Lung (tissue), 11 donors: ENCODE measurements at regions not wholly inside any gene's neighbourhood (a gene's known extent, or its start where the extent isn't known, plus 50 kb on each side); places are given as distances from the start of the nearest gene placed in this dataset.

Source experiments
- ATAC-seq: fragments of 200-7000 bp; cut with Tn5 transposase; one replicate; pipeline ENCODE4 v1.9.1; 2020; ENCODE audit warnings: moderate number of reproducible peaks; ENCODE audit not compliant: insufficient read depth, low FRiP score
- DNase-seq, 3 donors: peaks; one replicate each; pipeline ENCODE4 v3.0.0-alpha.2; 2013 to 2017
- H3K27ac ChIP-seq, 2 donors: one replicate each; pipeline ENCODE4 v1.5.1; 2013; ENCODE audit warnings: mild to moderate bottlenecking in 2 of 2, moderate library complexity in 2 of 2, control low read depth in 1 of 2, inconsistent platforms in 1 of 2, low read depth in 1 of 2, low read length in 1 of 2
- H3K27me3 ChIP-seq, 3 donors: one replicate each; pipeline ENCODE4 v1.5.1; 2013; ENCODE audit warnings: low read length in 2 of 3; ENCODE audit not compliant: control insufficient read depth in 3 of 3, insufficient read depth in 3 of 3
- H3K36me3 ChIP-seq, 4 donors: one replicate each; pipeline ENCODE4 v1.5.1; 2013; ENCODE audit warnings: low read length in 4 of 4, mild to moderate bottlenecking in 1 of 4, moderate library complexity in 1 of 4; ENCODE audit not compliant: control insufficient read depth in 4 of 4, insufficient read depth in 4 of 4
- H3K4me1 ChIP-seq, 5 donors: one replicate each; pipeline ENCODE4 v1.5.1; 2013; ENCODE audit warnings: low read length in 5 of 5, mild to moderate bottlenecking in 2 of 5, moderate library complexity in 1 of 5; ENCODE audit not compliant: control insufficient read depth in 5 of 5, insufficient read depth in 5 of 5
- H3K4me3 ChIP-seq: one replicate; pipeline ENCODE4 v1.5.1; 2013; ENCODE audit warnings: mild to moderate bottlenecking, control low read depth, moderate library complexity
- H3K9ac ChIP-seq, 2 donors: one replicate each; pipeline ENCODE4 v1.5.1; 2013; ENCODE audit warnings: low read length in 2 of 2, control low read depth in 1 of 2; ENCODE audit not compliant: insufficient read depth in 1 of 2
- H3K9me3 ChIP-seq, 4 donors: one replicate each; pipeline ENCODE4 v1.5.1; 2013; ENCODE audit warnings: low read length in 3 of 4, mild to moderate bottlenecking in 1 of 4, moderate library complexity in 1 of 4; ENCODE audit not compliant: control insufficient read depth in 4 of 4, insufficient read depth in 3 of 4
- CTCF ChIP-seq: IDR thresholded peaks from 2 replicates; pipeline ENCODE4 v1.5.1; 2012; ENCODE audit warnings: mild to moderate bottlenecking; ENCODE audit errors: control extremely low read depth, extremely low read depth
- WGBS, 2 donors: extraction: QIAGEN DNeasy Blood & Tissue Kit; methylation state at CpG; one replicate each; pipeline ENCODE4 v1.1.7; 2013; 5-methylcytosine and 5-hydroxymethylcytosine counted together
- donor health status: control.
- donor health status: control.
- donor health status: Bipolar disorder and iron deficiency.
- donor health status: healthy.
- donor health status: DM: yes; HTN: yes; CAD: no.

DNA sequence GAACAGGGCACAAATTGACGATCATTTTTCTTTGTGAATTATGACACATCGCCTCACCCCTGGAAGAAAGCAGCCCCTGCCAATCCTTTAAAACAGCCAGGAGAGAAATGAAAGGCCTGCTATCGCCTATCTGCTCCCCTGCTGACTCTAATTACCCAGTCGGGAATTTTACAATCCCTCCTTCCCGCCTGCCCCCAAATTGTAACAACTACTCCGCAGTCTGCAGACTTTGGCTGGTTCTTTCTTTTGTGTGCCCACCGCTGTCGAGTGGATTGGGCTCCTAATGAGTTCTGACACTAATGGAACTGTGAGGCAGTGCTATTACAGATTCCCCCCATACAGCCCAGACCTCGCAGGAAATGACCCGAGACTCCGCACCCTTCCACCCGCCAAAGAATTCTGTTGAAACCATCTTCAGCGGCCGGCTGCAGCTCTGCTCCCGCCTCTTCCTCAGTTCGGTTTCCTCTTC lies 281.2 kb upstream of the PARD3B start:
- DNase-seq = no peak
- H3K27me3 ChIP-seq = no peaks in the 10 kb centered on the region

DNA sequence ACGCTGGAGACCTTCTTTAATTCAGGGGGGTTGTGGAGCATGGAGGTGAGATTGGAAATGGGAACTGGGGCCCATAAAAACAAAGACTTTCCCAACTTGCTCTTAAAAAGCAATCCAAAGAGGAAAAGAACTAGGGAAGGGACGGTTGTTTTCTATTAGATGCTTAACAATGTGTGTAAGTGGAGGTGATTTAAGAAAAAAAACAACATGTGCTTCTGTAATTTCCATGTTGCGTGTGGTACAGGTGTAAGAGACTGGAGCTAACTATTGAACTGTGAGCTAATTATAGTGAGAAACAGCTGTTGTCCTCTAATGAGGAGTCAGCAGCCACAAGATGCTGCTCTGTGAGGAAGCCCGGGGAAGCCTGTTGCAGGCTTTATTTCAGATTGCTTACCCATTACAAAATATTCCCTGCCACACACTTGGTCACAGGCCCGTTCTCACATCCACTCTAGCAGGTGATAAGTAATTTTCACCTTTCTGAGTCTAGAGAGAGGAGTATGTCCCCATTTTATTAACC lies 280.6 kb upstream of the PARD3B start:
- Histone ChIP-seq H3K9ac (no peak overlapping the region), H3K4me3 (no peak overlapping the region), H3K36me3 (no peaks in the 10 kb centered on the region), H3K27ac (no peak overlapping the region), H3K9me3 (no peaks in the 10 kb centered on the region), H3K4me1 (peaks cover 0 to 36% (median 8%) of the 10 kb centered on the region in 5 donors), H3K27me3 (no peaks in the 10 kb centered on the region)
- no peak for TF ChIP-seq CTCF
- ATAC-seq (no peak), DNase-seq (no peak)
- 61 to 68% methylated on average over 5 of the region's 5 CpGs for WGBS, 2 donors

More for the DNA sequence above, 281.2 kb upstream of the PARD3B start:
- Histone ChIP-seq H3K9me3 (no peaks in the 10 kb centered on the region), H3K36me3 (no peaks in the 10 kb centered on the region), H3K4me3 (no peak overlapping the region), H3K4me1 (peaks cover 0 to 40% (median 8%) of the 10 kb centered on the region in 5 donors), H3K9ac (no peak overlapping the region), H3K27ac (no peak overlapping the region)
- no peak for TF ChIP-seq CTCF
- ATAC-seq = no peak
- WGBS, 2 donors = 65 to 74% methylated on average over 16 of the region's 16 CpGs

DNA sequence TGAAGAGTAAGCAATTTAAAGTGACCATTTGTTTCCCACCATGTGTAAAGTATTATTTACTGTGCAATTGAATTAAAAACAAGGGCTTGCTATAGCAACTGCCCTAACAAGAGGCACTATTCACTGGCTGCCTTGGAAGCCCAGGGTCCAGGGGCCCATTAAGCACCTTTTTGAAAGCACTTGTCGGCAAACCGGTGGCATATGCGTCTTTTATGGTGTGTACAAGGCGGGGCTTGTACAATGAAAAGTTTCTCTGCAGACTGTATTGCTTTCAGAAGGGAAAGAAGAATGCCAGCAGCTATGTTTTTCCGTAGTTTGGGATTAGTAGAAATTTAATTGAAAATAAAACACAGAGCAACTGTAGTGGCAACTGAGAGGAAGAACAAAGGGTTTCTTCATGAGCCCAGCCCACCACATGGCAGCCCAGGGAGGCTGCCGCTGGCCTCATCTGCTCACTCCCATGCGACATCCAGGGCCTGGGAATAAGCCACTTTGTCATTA lies 279.5 kb upstream of the PARD3B start:
- WGBS, 2 donors = 81 to 87% methylated on average over 7 of the region's 7 CpGs
- no peak for TF ChIP-seq CTCF
- H3K27me3 ChIP-seq = no peaks in the 10 kb centered on the region
- no peaks in the 10 kb centered on the region for H3K36me3 ChIP-seq
- DNase-seq (peak; percentile 54 to 61 (median 60)), ATAC-seq (peak; percentile 62)
- no peaks in the 10 kb centered on the region for H3K9me3 ChIP-seq
- H3K4me1 ChIP-seq = peaks cover 0 to 27% (median 8%) of the 10 kb centered on the region in 5 donors
- H3K4me3 ChIP-seq = no peak overlapping the region
- no peak overlapping the region for H3K27ac ChIP-seq
- no peak overlapping the region for H3K9ac ChIP-seq

- Histone ChIP-seq H3K27ac (no peak overlapping the region), H3K36me3 (no peaks in the 10 kb centered on the region), H3K4me1 (peaks cover 0 to 27% (median 8%) of the 10 kb centered on the region in 5 donors), H3K27me3 (no peaks in the 10 kb centered on the region), H3K9ac (no peak overlapping the region), H3K9me3 (no peaks in the 10 kb centered on the region), H3K4me3 (no peak overlapping the region)
- WGBS, 2 donors = 93 to 94% methylated on average over 5 of the region's 5 CpGs
- no peak for ATAC-seq
- no peak for TF ChIP-seq CTCF
- DNase-seq = peak in 1 of 3 donors; percentile 33
Observed at GRCh38 chr2:204268458-204268857, 276.8 kb upstream of the PARD3B start.
